ENCODE measurements at regions not wholly inside any gene's neighbourhood (a gene's known extent, or its start where the extent isn't known, plus 50 kb on each side); places are given as distances from the start of the nearest gene placed in this dataset.

- TF ChIP-seq CTCF (IDR thresholded peaks at IDR 0.05; ENCODE audit: low read depth, low read length) = no peak
- no peak for TF ChIP-seq POLR2A (IDR thresholded peaks at IDR 0.05; ENCODE audit: extremely low read depth, insufficient read length)
- TF ChIP-seq MAX (IDR thresholded peaks at IDR 0.05; ENCODE audit: low read depth, low read length) = no peak
- TF ChIP-seq MYC (IDR thresholded peaks at IDR 0.05; ENCODE audit: low read depth, low read length) = no peak
Observed at GRCh38 chr5:38681966-38682365, 125.5 kb upstream of the LIFR start.

Data from NB4 (cell line).